ENCODE measurements at regions not wholly inside any gene's neighbourhood (a gene's known extent, or its start where the extent isn't known, plus 50 kb on each side); places are given as distances from the start of the nearest gene placed in this dataset.

DNA sequence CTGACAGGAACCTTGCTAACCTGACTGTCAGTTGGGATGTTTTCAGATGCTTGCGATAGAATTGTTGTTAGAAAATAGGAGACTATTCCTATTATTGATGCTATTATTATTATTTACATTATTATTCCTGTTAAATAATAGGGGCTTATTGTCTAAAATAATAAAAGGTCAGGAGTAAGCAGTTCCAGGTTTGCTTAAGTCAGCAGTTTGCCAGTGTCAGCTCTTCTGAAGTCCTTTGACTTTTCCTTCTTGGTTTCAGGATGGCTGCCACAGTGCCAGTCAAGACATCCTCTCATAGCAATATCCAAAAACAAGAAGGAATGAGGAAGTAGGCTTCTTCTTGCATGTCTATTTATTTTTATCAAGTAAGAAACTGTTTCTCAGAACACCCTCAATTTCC, 141.7 kb upstream of the MARCHF11 start:
- H3K27ac Mint-ChIP-seq: no peak overlapping the region
- H3K9me3 Mint-ChIP-seq: no peaks in the 10 kb centered on the region; the same call in 1 of the 2 replicates
- H3K36me3 Mint-ChIP-seq (ENCODE audit: low read depth): no peaks in the 10 kb centered on the region
- TF ChIP-seq, protein P1, sequence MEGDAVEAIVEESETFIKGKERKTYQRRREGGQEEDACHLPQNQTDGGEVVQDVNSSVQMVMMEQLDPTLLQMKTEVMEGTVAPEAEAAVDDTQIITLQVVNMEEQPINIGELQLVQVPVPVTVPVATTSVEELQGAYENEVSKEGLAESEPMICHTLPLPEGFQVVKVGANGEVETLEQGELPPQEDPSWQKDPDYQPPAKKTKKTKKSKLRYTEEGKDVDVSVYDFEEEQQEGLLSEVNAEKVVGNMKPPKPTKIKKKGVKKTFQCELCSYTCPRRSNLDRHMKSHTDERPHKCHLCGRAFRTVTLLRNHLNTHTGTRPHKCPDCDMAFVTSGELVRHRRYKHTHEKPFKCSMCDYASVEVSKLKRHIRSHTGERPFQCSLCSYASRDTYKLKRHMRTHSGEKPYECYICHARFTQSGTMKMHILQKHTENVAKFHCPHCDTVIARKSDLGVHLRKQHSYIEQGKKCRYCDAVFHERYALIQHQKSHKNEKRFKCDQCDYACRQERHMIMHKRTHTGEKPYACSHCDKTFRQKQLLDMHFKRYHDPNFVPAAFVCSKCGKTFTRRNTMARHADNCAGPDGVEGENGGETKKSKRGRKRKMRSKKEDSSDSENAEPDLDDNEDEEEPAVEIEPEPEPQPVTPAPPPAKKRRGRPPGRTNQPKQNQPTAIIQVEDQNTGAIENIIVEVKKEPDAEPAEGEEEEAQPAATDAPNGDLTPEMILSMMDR (IDR thresholded peaks at IDR 0.05): no peak
- no peaks in the 10 kb centered on the region for H3K27me3 Mint-ChIP-seq (ENCODE audit: insufficient read depth)
- no peak overlapping the region for H3K4me3 Mint-ChIP-seq
- H3K4me1 Mint-ChIP-seq (ENCODE audit: low read depth): no peaks in the 10 kb centered on the region
- DNase-seq: no peak

GRCh38 chr5:16315501-16315900, 135.9 kb upstream of the MARCHF11 start:
- DNase-seq: no peak
- H3K27ac Mint-ChIP-seq: no peak overlapping the region
- TF ChIP-seq, protein P1 (IDR thresholded peaks at IDR 0.05): no peak
- H3K4me1 Mint-ChIP-seq (ENCODE audit: low read depth): no peaks in the 10 kb centered on the region
- no peaks in the 10 kb centered on the region; the same call in 1 of the 2 replicates for H3K36me3 Mint-ChIP-seq (ENCODE audit: low read depth)
- no peaks in the 10 kb centered on the region; the same call in 1 of the 2 replicates for H3K9me3 Mint-ChIP-seq
- H3K4me3 Mint-ChIP-seq: no peak overlapping the region
- no peaks in the 10 kb centered on the region for H3K27me3 Mint-ChIP-seq (ENCODE audit: insufficient read depth)

GRCh38 chr5:16313761-16314160, 134.2 kb upstream of the MARCHF11 start:
- TF ChIP-seq, protein P1 (IDR thresholded peaks at IDR 0.05): no peak
- DNase-seq: no peak
- no peak overlapping the region for H3K4me3 Mint-ChIP-seq
- H3K9me3 Mint-ChIP-seq: no peaks in the 10 kb centered on the region; the same call in 1 of the 2 replicates
- H3K4me1 Mint-ChIP-seq (ENCODE audit: low read depth): no peaks in the 10 kb centered on the region
- no peak overlapping the region for H3K27ac Mint-ChIP-seq
- H3K27me3 Mint-ChIP-seq (ENCODE audit: insufficient read depth): no peaks in the 10 kb centered on the region; the same call in 1 of the 2 replicates
- H3K36me3 Mint-ChIP-seq (ENCODE audit: low read depth): no peaks in the 10 kb centered on the region; the same call in 1 of the 2 replicates

DNA sequence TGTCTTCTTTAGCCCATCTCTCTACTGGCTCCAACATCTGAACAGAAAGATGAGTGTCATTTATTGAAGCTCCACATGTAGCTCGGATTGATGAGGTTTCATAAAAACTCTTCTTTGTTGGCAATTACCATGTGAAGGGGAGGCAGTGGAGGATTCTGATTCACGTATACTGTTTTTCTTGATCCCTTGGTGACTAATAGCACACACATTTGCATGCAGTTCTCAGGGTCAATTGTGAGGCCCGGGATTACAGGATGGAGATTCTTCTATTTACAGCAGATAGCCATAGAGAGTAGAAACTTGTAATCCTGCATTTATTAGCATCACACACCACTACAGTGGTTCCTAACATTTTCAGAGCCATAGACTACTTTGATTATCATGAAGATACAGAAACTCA, 133.2 kb upstream of the MARCHF11 start:
- no peak for DNase-seq
- Mint-ChIP-seq H3K36me3 (ENCODE audit: low read depth) (no peaks in the 10 kb centered on the region; the same call in 1 of the 2 replicates), H3K9me3 (no peaks in the 10 kb centered on the region; the same call in 1 of the 2 replicates), H3K4me1 (ENCODE audit: low read depth) (no peaks in the 10 kb centered on the region), H3K4me3 (no peak overlapping the region), H3K27me3 (ENCODE audit: insufficient read depth) (no peaks in the 10 kb centered on the region; the same call in 1 of the 2 replicates), H3K27ac (no peak overlapping the region)
- TF ChIP-seq, protein P1 (IDR thresholded peaks at IDR 0.05): no peak

DNA sequence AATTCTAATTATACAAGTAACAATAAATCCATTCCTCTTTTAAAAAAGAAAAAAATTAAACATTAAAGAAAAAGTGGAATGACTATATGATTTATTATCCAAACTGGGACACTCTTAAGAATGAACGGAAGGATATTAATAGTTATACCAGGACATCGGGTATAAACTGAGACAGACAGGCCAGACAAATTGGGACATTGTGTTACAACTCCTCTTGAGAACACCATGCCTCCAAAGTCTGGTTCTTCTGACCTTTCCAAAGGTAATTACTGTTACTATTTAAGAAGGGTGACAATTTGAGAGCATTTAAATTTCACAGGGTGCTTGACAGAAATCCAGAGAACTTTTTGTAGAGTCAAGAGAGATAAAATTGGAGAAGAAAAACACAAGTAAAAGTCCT, 132.1 kb upstream of the MARCHF11 start:
- no peaks in the 10 kb centered on the region for H3K4me1 Mint-ChIP-seq (ENCODE audit: low read depth)
- H3K4me3 Mint-ChIP-seq: no peak overlapping the region
- H3K9me3 Mint-ChIP-seq: no peaks in the 10 kb centered on the region; the same call in 1 of the 2 replicates
- no peaks in the 10 kb centered on the region; the same call in 1 of the 2 replicates for H3K36me3 Mint-ChIP-seq (ENCODE audit: low read depth)
- H3K27me3 Mint-ChIP-seq (ENCODE audit: insufficient read depth): no peaks in the 10 kb centered on the region; the same call in 1 of the 2 replicates
- TF ChIP-seq, protein P1 (IDR thresholded peaks at IDR 0.05): no peak
- DNase-seq: no peak
- H3K27ac Mint-ChIP-seq: no peak overlapping the region

- H3K4me3 Mint-ChIP-seq: no peak overlapping the region
- DNase-seq: no peak
- no peak overlapping the region for H3K27ac Mint-ChIP-seq
- H3K4me1 Mint-ChIP-seq (ENCODE audit: low read depth): no peaks in the 10 kb centered on the region
- peaks cover 4% of the 10 kb centered on the region for H3K9me3 Mint-ChIP-seq
- H3K27me3 Mint-ChIP-seq (ENCODE audit: insufficient read depth): no peaks in the 10 kb centered on the region; the same call in 1 of the 2 replicates
- TF ChIP-seq, protein P1 (IDR thresholded peaks at IDR 0.05): no peak
- no peaks in the 10 kb centered on the region for H3K36me3 Mint-ChIP-seq (ENCODE audit: low read depth)
These were observed 127.2 kb upstream of the MARCHF11 start for GRCh38 chr5:16306812-16307211.
